GM21515 (cell line): ENCODE measurements at regions not wholly inside any gene's neighbourhood (a gene's known extent, or its start where the extent isn't known, plus 50 kb on each side); places are given as distances from the start of the nearest gene placed in this dataset.

Source experiments
- ATAC-seq: cut with Tn5 transposase; IDR thresholded peaks from one replicate; pipeline ENCODE4 v1.9.1; 2021; ENCODE audit not compliant: unreplicated experiment

GRCh38 chr11:43545610-43546009 is 134.9 kb upstream of the HSD17B12 start:
- no peak for ATAC-seq

GRCh38 chr11:43546561-43547429 is 133.7 kb upstream of the HSD17B12 start:
- no peak for ATAC-seq

GRCh38 chr11:43547430-43547831 is 133.1 kb upstream of the HSD17B12 start:
- no peak for ATAC-seq

GRCh38 chr11:43547889-43548381 is 132.6 kb upstream of the HSD17B12 start:
- ATAC-seq, result no peak

GRCh38 chr11:43548916-43549315 is 131.6 kb upstream of the HSD17B12 start:
- no peak for ATAC-seq

- ATAC-seq, result no peak
Measured at GRCh38 chr11:43549624-43550023, 130.9 kb upstream of the HSD17B12 start.

GRCh38 chr11:43550714-43551113 is 129.8 kb upstream of the HSD17B12 start:
- ATAC-seq, result no peak

- ATAC-seq, result no peak
Measured at GRCh38 chr11:43554148-43554473, 126.4 kb upstream of the HSD17B12 start.

- no peak for ATAC-seq
Measured at GRCh38 chr11:43555186-43555585, 125.4 kb upstream of the HSD17B12 start.

GRCh38 chr11:43555816-43556611 is 124.5 kb upstream of the HSD17B12 start:
- ATAC-seq, result no peak

- ATAC-seq, result no peak
Measured at GRCh38 chr11:43556612-43557375, 123.7 kb upstream of the HSD17B12 start.

GRCh38 chr11:43557553-43558110 is 122.9 kb upstream of the HSD17B12 start:
- ATAC-seq, result no peak

GRCh38 chr11:43558146-43558545 is 122.4 kb upstream of the HSD17B12 start:
- no peak for ATAC-seq

GRCh38 chr11:43558556-43559127 is 121.9 kb upstream of the HSD17B12 start:
- ATAC-seq, result no peak

- ATAC-seq, result no peak
Measured at GRCh38 chr11:43561832-43562231, 118.7 kb upstream of the HSD17B12 start.

- ATAC-seq, result no peak
Measured at GRCh38 chr11:43567396-43567975, 113.1 kb upstream of the HSD17B12 start.

- ATAC-seq, result no peak
Measured at GRCh38 chr11:43573233-43573632, 107.3 kb upstream of the HSD17B12 start.

- no peak for ATAC-seq
Measured at GRCh38 chr11:43573873-43574272, 106.7 kb upstream of the HSD17B12 start.

GRCh38 chr11:43574411-43574810 is 106.1 kb upstream of the HSD17B12 start:
- ATAC-seq, result no peak
